ENCODE measurements at regions not wholly inside any gene's neighbourhood (a gene's known extent, or its start where the extent isn't known, plus 50 kb on each side); places are given as distances from the start of the nearest gene placed in this dataset.
"Not testable (repeated sequence)": the region's sequence is repeated elsewhere in the genome, so short reads cannot be mapped to it uniquely, and the experiment has no call there.

DNA sequence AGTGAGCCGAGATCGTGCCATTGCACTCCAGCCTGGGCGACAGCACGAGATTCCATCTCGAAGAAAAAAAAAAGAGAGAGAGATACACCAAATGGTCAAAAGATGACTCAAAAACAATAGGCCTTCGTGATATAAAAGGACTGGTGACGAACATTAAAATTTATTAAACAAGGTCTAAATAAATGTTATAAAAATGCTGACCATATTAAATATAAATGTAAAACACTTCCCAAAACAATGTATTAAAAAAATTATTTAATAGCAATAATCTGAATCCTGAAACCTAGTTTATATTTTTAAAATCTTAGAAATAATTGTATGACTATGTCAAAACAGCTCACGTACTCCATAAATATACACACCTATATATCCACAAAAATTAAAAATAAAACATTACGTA, 247.6 kb downstream of the SETD4 start:
- Histone ChIP-seq H3K4me1 (no peaks in the 10 kb centered on the region), H3K9me3 (no peaks in the 10 kb centered on the region)
- TF ChIP-seq POLR2A (IDR thresholded peaks at IDR 0.05): no peak
- TF ChIP-seq, protein P1, sequence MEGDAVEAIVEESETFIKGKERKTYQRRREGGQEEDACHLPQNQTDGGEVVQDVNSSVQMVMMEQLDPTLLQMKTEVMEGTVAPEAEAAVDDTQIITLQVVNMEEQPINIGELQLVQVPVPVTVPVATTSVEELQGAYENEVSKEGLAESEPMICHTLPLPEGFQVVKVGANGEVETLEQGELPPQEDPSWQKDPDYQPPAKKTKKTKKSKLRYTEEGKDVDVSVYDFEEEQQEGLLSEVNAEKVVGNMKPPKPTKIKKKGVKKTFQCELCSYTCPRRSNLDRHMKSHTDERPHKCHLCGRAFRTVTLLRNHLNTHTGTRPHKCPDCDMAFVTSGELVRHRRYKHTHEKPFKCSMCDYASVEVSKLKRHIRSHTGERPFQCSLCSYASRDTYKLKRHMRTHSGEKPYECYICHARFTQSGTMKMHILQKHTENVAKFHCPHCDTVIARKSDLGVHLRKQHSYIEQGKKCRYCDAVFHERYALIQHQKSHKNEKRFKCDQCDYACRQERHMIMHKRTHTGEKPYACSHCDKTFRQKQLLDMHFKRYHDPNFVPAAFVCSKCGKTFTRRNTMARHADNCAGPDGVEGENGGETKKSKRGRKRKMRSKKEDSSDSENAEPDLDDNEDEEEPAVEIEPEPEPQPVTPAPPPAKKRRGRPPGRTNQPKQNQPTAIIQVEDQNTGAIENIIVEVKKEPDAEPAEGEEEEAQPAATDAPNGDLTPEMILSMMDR (IDR thresholded peaks at IDR 0.05): no peak

DNA sequence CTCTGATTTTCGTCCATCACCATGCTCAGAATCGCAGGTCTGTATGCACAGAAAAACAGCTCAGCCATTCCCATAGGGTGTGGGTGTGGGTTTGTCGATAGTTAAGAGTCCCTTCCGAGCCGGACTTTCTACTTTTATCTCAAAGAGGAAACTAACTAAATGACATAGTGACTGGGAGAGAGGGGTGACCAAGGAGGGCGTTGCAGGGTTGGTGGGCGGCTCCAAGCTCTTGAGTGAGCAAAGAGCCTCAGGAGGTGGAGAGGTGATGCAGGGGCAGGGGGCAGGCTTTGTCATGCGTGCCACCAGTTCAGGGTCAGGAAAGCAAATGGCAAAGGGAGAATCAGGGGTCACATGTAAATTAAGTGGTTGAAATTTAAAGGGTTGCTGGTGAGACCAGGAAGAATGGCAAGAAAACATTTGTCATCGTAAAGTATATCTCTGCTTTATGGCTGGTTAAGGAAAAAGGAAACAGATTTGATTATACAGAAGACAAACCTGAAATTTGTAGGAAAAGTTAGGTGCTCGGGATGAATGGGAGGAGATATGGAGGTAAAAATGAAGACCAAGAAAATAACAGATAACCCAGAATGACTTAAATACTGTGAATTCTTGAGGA, 249.0 kb downstream of the SETD4 start:
- Histone ChIP-seq H3K4me3 (no peak overlapping the region), H3K9me3 (no peaks in the 10 kb centered on the region), H3K36me3 (no peaks in the 10 kb centered on the region), H3K4me1 (no peaks in the 10 kb centered on the region), H3K27ac (no peak overlapping the region), H3K27me3 (no peaks in the 10 kb centered on the region)
- no peak for DNase-seq
- TF ChIP-seq, protein P1 (IDR thresholded peaks at IDR 0.05): no peak
- no peak for TF ChIP-seq POLR2A (IDR thresholded peaks at IDR 0.05)

More for the DNA sequence above, 247.6 kb downstream of the SETD4 start:
- Histone ChIP-seq H3K36me3 (no peaks in the 10 kb centered on the region), H3K27ac (no peak overlapping the region), H3K27me3 (no peaks in the 10 kb centered on the region), H3K4me3 (no peak overlapping the region)
- DNase-seq: no peak

DNA sequence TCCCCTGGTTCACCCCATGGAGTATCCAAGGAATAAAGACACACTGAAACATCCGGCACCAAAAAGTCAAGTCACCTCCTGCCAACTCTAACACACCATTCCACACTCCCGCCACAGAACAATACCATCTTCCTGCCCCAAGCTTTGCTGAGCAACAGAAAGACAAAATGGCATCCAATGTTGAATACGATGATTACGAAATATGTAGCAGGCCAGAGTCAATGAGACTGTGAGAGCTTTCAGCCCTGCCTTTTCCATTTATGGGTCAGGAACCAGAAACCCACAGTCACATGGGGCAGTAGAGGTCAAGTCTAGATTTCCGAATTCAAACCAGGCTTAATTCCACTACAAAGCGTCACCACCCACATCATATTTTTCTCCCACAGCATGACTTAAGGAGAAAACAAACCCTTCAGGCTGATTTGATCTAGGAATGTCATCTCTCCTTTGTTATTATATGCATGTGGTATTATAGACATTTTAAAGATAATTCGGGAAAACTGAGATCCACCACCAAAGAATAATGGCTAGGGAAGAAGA, 249.8 kb downstream of the SETD4 start:
- H3K27ac ChIP-seq: no peak overlapping the region
- H3K27me3 ChIP-seq: no peaks in the 10 kb centered on the region
- no peak for DNase-seq
- H3K4me1 ChIP-seq: no peaks in the 10 kb centered on the region
- no peaks in the 10 kb centered on the region for H3K36me3 ChIP-seq
- TF ChIP-seq, protein P1 (IDR thresholded peaks at IDR 0.05): no peak
- no peak for TF ChIP-seq POLR2A (IDR thresholded peaks at IDR 0.05)
- no peaks in the 10 kb centered on the region for H3K9me3 ChIP-seq
- H3K4me3 ChIP-seq: no peak overlapping the region

DNA sequence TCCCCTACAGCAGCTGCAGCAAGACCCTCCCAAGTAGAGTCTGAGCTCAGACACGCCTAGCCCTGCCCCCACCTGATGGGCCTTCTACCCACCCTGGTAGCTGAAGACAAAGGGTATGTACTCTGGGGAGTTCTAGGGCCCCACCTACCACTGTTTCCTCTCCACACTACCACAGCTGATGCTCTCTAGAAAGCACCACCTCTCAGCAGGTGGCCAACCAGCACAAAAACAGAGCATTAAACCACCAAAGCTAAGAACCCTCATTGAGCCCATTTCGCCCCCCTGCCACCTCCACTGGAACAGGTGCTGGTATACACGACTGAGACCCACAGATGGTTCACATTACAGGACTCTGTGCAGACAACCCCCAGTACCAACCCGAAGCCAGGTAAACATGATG, 258.9 kb downstream of the SETD4 start:
- no peak for TF ChIP-seq POLR2A (IDR thresholded peaks at IDR 0.05)
- TF ChIP-seq, protein P1 (IDR thresholded peaks at IDR 0.05): no peak

DNA sequence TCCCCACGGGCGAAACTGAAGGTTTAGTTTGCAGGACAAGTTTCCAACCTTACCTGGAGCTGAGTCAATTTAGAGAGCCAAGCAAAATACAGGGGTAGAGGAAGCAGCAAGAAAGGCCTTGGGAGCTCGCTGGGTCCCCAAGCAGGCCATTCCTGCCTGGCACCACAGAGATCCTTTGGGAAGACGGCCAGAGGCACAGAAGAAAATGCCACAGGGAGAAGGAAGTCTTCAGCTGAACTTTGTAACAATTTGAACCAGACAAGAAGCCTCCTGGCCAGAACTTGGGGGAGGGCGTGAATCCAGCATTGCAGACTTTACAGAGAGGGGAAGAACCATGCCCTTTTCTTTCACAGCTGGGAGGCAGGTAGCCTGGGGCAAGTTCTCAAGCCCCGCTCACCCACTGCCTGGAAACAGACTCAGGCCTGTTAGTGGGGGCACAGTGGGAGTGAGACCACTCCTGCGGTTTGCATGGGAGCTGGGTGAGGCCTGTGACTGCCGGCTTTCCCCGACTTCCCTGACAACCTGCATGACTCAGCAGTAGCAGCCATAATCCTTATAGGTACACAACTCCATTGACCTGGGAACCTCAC, 259.4 kb downstream of the SETD4 start:
- not testable (repeated sequence) for H3K9me3 ChIP-seq, H3K27ac ChIP-seq, H3K27me3 ChIP-seq, H3K36me3 ChIP-seq, H3K4me1 ChIP-seq, H3K4me3 ChIP-seq, DNase-seq

More for the DNA sequence above, 258.9 kb downstream of the SETD4 start:
- H3K36me3 ChIP-seq: no peaks in the 10 kb centered on the region
- DNase-seq: no peak
- H3K27ac ChIP-seq: no peak overlapping the region
- H3K4me1 ChIP-seq: peaks cover 0 to 7% (median 0%) of the 10 kb centered on the region in 4 donors
- no peak overlapping the region for H3K4me3 ChIP-seq
- H3K9me3 ChIP-seq: no peaks in the 10 kb centered on the region
- no peaks in the 10 kb centered on the region for H3K27me3 ChIP-seq

DNA sequence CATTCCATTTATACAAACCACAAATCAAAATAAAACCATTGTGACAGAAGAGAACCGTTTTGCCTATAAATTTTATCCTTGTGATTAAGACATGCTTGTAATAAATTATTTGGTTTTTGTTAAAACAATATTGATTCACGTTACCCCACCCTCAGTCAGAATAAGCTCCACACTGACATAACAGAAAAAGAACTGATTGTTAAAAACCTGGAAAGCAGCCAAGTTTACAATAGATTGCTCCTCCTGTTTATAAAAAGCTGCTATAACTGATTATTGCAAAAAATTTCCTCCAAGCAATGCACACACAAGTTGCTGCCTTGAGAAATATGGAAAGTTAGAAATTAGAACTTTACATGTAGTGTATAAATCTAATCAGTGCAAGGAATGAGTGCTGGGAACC, 263.5 kb downstream of the SETD4 start:
- Histone ChIP-seq H3K9me3 (no peaks in the 10 kb centered on the region), H3K36me3 (no peaks in the 10 kb centered on the region), H3K27me3 (no peaks in the 10 kb centered on the region), H3K4me3 (no peak overlapping the region), H3K4me1 (peaks cover 0 to 7% (median 0%) of the 10 kb centered on the region in 4 donors), H3K27ac (no peak overlapping the region)
- no peak for DNase-seq
- TF ChIP-seq, protein P1 (IDR thresholded peaks at IDR 0.05): no peak
- TF ChIP-seq POLR2A (IDR thresholded peaks at IDR 0.05): no peak

DNA sequence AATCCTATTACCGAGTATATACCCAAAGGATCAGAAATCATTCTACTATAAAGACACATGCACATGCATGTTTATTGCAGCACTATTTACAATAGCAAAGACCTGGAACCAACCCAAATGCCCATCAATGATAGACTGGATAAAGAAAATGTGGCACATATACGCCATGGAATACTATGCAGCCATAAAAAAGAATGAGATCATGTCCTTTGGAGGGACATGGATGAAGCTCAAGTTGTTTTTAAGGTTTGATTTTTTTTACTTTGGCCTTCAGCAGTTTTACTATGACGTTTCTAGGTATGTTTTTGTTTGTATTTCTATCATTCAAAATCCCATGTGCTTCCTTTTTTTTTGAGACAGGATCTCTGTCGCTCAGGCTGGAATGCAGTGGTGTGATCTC, 265.8 kb downstream of the SETD4 start:
- H3K4me1 ChIP-seq: not testable (repeated sequence)

More for the DNA sequence above, 265.8 kb downstream of the SETD4 start:
- H3K27me3 ChIP-seq, H3K4me3 ChIP-seq, DNase-seq, H3K9me3 ChIP-seq, H3K36me3 ChIP-seq, H3K27ac ChIP-seq: not testable (repeated sequence)
